Activated CD8-positive, alpha-beta T cell treated with anti-CD3 and anti-CD28 coated beads for 36 hours (primary cell): ENCODE measurements at regions not wholly inside any gene's neighbourhood (a gene's known extent, or its start where the extent isn't known, plus 50 kb on each side); places are given as distances from the start of the nearest gene placed in this dataset.

Experiments used
- ATAC-seq: fragments of 200-7000 bp; cut with Tn5 transposase; one replicate; pipeline ENCODE4 v1.10.0; 2021; ENCODE audit warnings: mild to moderate bottlenecking, moderate library complexity
- CTCF ChIA-PET: fragments of 350-600 bp; sonication (Branson Sonifier 250); formaldehyde crosslinking; loops from one replicate; lab custom pipeline; 2021; ENCODE audit warnings: antibody characterized with exemption; lab: Charles Lee
- POLR2A ChIA-PET: fragments of 350-600 bp; sonication (Branson Sonifier 250); formaldehyde crosslinking; loops from one replicate; lab custom pipeline; 2021; ENCODE audit warnings: antibody characterized with exemption; lab: Charles Lee
- DNase-seq: peaks from one replicate; pipeline ENCODE4 v3.0.0-alpha.2; 2020
- H3K27ac Mint-ChIP-seq: one replicate; pipeline ENCODE4 v1.8.0; 2021; ENCODE audit warnings: mild to moderate bottlenecking, mixed read lengths
- H3K27me3 Mint-ChIP-seq: one replicate; pipeline ENCODE4 v1.8.0; 2021; ENCODE audit warnings: mixed read lengths
- H3K36me3 Mint-ChIP-seq: one replicate; pipeline ENCODE4 v1.8.0; 2021; ENCODE audit warnings: low read depth, mixed read lengths
- H3K4me1 Mint-ChIP-seq: one replicate; pipeline ENCODE4 v1.8.0; 2021; ENCODE audit warnings: low read depth, mixed read lengths
- H3K4me3 Mint-ChIP-seq: one replicate; pipeline ENCODE4 v1.8.0; 2021; ENCODE audit warnings: mild to moderate bottlenecking, moderate library complexity, mixed read lengths
- H3K9me3 Mint-ChIP-seq: one replicate; pipeline ENCODE4 v1.8.0; 2021; ENCODE audit warnings: mixed read lengths
- CTCF ChIP-seq: fragments of 200-600 bp; IDR thresholded peaks from one replicate; pipeline ENCODE4 v1.8.0; 2022; ENCODE audit warnings: antibody characterized with exemption, mild to moderate bottlenecking
- intact Hi-C: fragments of 100-400 bp; cut with micrococcal nuclease; formaldehyde crosslinking; loops from one replicate; pipeline ENCODE4 v1.10.0; 2022

GRCh38 chr18:28793901-28794300, 617.0 kb upstream of the CDH2 start:
- no peak for ATAC-seq
- ChIA-PET CTCF (interaction anchor here (1.1 kb wide), 1 partner anchor 11 kb away, joined by 3 read pairs; no protein-coding TSS in a partner anchor), POLR2A (no interaction called here)
- no peaks in the 10 kb centered on the region for H3K36me3 Mint-ChIP-seq
- no peak overlapping the region for H3K4me3 Mint-ChIP-seq
- no peaks in the 10 kb centered on the region for H3K4me1 Mint-ChIP-seq
- peaks cover 6% of the 10 kb centered on the region for H3K9me3 Mint-ChIP-seq
- intact Hi-C loops: no loop called here
- H3K27me3 Mint-ChIP-seq: no peaks in the 10 kb centered on the region
- no peak overlapping the region for H3K27ac Mint-ChIP-seq
- no peak for TF ChIP-seq CTCF
- no peak for DNase-seq

GRCh38 chr18:28792404-28793086, 615.6 kb upstream of the CDH2 start:
- no peak overlapping the region for H3K4me3 Mint-ChIP-seq
- ChIA-PET POLR2A (no interaction called here), CTCF (no interaction called here)
- no peak for TF ChIP-seq CTCF
- no peaks in the 10 kb centered on the region for H3K36me3 Mint-ChIP-seq
- intact Hi-C loops: no loop called here
- H3K9me3 Mint-ChIP-seq: peaks cover 5% of the 10 kb centered on the region
- no peaks in the 10 kb centered on the region for H3K4me1 Mint-ChIP-seq
- DNase-seq (no peak), ATAC-seq (no peak)
- no peak overlapping the region for H3K27ac Mint-ChIP-seq
- H3K27me3 Mint-ChIP-seq: no peaks in the 10 kb centered on the region

GRCh38 chr18:28791101-28791500, 614.2 kb upstream of the CDH2 start:
- CTCF ChIA-PET: no interaction called here
- Mint-ChIP-seq H3K4me1 (no peaks in the 10 kb centered on the region), H3K27ac (no peak overlapping the region), H3K4me3 (no peak overlapping the region), H3K9me3 (peaks cover 4% of the 10 kb centered on the region), H3K36me3 (no peaks in the 10 kb centered on the region), H3K27me3 (no peaks in the 10 kb centered on the region)
- TF ChIP-seq CTCF: no peak
- intact Hi-C loops: no loop called here
- DNase-seq (no peak), ATAC-seq (no peak)
- POLR2A ChIA-PET: no interaction called here

GRCh38 chr18:28789502-28789901, 612.6 kb upstream of the CDH2 start:
- H3K4me1 Mint-ChIP-seq: no peaks in the 10 kb centered on the region
- H3K9me3 Mint-ChIP-seq: peaks cover 2% of the 10 kb centered on the region
- H3K27me3 Mint-ChIP-seq: no peaks in the 10 kb centered on the region
- no peaks in the 10 kb centered on the region for H3K36me3 Mint-ChIP-seq
- DNase-seq (no peak), ATAC-seq (no peak)
- TF ChIP-seq CTCF: no peak
- H3K27ac Mint-ChIP-seq: no peak overlapping the region
- no peak overlapping the region for H3K4me3 Mint-ChIP-seq
- intact Hi-C loops: no loop called here
- ChIA-PET POLR2A (no interaction called here), CTCF (no interaction called here)

GRCh38 chr18:28786926-28787325, 610.0 kb upstream of the CDH2 start:
- POLR2A ChIA-PET: interaction anchor here (1.1 kb wide), 1 partner anchor 17 kb away, joined by 3 read pairs; no protein-coding TSS in a partner anchor
- DNase-seq: no peak
- CTCF ChIA-PET: no interaction called here

More at GRCh38 chr18:28786926-28787325, 610.0 kb upstream of the CDH2 start:
- H3K4me3 Mint-ChIP-seq: no peak overlapping the region
- H3K27ac Mint-ChIP-seq: no peak overlapping the region
- ATAC-seq: no peak
- H3K4me1 Mint-ChIP-seq: peaks cover 2% of the 10 kb centered on the region
- intact Hi-C loops: no loop called here
- peaks cover 2% of the 10 kb centered on the region for H3K9me3 Mint-ChIP-seq
- TF ChIP-seq CTCF: no peak
- no peaks in the 10 kb centered on the region for H3K27me3 Mint-ChIP-seq
- H3K36me3 Mint-ChIP-seq: no peaks in the 10 kb centered on the region
